GM18520 (cell line): ENCODE measurements at regions not wholly inside any gene's neighbourhood (a gene's known extent, or its start where the extent isn't known, plus 50 kb on each side); places are given as distances from the start of the nearest gene placed in this dataset.

Experiments
- ATAC-seq: cut with Tn5 transposase; IDR thresholded peaks from one replicate; pipeline ENCODE4 v1.9.1; 2021; ENCODE audit not compliant: unreplicated experiment

- ATAC-seq = no peak
Measured at GRCh38 chr11:130638624-130639023, 190.2 kb downstream of the ADAMTS15 start.

DNA sequence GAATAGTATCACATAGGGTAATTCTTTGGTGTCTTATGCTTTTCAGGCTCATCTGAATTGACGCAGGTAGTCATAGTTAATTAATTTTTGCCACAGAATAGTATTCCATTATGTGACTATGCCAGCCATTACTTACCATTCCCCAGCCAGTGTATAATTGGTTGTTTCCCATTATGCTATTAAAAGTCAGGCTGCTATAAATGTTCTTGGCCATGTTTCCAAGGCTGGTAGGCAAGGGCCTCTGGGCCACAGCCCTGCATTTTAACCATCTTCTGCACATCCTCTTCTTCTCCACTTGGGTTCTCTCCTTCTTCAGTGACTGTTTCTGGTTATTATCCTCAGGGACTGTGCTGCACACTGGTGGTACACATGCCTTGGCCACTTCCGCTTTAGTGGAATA is 190.9 kb downstream of the ADAMTS15 start:
- no peak for ATAC-seq

GRCh38 chr11:130640526-130640925 is 192.1 kb downstream of the ADAMTS15 start:
- ATAC-seq = no peak

DNA sequence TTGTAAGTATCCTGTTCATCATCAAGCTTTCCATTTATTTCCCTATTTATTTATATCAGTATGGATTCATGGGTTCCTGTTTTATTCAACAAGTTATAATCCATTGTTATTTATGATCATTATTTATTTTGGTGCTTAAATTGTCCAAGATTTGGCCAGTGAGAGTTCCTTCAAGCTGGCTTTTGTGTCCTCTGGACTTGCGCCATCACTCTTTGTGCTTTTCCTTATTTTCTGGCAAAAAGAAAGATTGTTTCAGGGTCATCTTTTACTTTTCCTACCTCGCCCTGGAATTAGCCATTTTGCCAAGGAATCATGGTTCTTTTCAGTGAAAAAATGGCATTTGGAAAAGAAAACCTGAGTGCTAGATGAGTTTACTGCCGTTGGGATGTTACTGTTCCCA is 193.4 kb downstream of the ADAMTS15 start:
- ATAC-seq = no peak

DNA sequence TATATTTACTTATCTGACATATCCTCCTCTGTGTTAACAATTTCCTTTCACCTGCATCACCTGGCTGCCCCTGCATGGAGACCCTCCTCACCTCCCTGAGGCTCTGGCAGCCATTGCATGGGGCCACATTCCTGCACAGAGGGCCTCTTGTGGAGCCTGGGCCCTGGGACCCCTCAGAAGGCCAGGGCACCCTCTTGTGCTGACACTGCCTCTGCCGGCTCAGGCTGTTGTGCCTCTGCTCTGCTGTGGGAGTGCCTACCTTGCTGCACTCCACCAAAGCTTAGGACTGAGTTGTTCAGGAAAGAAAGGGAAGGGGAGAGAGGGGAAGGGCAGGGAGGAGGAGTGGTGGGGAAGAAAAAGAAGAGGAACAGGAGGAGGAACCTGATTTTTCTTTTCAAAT is 194.5 kb downstream of the ADAMTS15 start:
- no peak for ATAC-seq

GRCh38 chr11:130644187-130644586 is 195.7 kb downstream of the ADAMTS15 start:
- no peak for ATAC-seq

- no peak for ATAC-seq
Measured at GRCh38 chr11:130645164-130645842, 196.9 kb downstream of the ADAMTS15 start.

- ATAC-seq = no peak
Measured at GRCh38 chr11:130645843-130646197, 197.4 kb downstream of the ADAMTS15 start.

DNA sequence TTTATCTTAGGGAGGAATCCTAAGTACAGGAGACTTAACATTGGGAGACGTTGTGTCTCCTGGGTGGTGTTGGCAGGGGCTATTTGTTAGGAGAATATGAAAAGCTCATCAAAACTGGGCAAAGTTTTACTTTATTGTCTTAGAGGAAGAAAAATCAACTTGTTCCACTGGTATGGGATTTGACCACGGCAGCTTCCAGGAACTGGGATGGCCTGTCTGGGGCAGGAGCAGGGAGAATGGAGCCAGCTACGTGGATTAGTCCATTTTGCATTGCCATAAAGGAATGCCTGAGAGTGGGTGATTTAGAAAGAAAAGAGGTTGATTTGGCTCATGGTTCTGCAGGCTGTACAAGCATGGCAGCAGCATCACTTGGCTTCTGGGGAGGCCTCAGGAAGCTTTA is 198.4 kb downstream of the ADAMTS15 start:
- ATAC-seq = no peak

DNA sequence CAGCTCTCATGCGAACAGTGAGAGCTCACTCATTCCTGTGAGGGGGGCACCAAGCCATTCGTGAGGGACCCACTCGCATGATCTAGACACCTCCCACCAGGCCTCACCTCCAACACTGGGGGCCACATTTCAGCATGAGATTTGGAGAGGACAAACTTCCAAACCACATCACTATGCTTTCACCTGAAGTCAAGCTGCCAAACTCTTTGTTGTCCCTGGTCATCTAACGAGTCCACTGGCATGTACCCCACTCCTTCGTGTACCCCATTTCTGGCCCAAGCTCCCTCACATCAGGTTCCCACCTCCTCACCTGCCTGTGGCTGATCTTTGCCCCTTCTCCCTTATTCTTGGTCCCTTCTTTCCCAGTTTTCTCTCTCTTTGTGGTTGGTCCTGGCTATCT is 198.9 kb downstream of the ADAMTS15 start:
- ATAC-seq = no peak

DNA sequence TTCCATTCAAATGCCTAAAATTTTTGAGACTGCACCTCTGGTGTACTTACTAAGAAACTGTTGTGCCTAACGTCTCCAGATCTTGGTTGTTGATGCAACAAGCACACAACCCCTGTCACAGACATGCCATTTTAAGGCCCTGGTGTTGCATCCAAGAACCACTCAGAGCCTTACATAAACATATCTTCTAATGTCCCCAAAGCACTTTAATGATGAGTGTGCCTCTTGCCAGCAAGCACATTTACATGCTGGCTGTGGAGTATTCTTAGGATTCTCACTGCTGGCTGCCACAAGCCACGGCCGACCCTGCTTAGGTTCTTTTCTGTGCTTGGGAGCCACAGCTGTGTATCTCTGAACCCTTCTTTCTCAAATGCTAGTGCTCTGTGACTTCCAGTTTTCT is 201.4 kb downstream of the ADAMTS15 start:
- ATAC-seq = no peak

DNA sequence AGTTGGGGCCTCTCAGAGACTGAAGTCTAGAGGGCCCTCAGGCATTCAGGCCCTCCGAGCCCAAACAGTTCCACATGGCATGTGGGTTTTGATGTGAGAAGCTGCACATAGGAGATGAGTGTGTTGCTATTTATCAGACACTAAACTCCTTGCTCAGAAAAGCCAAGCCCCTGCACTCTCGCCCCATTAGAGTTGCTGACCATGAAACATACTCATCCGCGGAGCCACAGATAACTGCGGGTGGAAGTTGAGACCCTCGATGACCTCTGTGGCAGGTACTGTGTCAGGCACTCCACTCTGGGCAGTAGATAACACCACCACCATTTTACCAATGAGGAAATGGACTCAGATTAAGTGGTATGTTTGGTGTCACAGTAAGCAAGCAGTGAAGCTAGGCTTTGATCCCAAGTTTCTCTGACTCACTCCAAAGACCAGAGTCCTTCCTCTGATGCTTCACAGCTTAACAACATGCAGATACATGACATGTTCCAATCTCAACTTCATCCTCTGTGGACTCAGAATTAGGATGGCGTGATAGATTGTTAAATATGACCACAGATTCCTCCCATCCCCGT is 202.1 kb downstream of the ADAMTS15 start:
- ATAC-seq = no peak

DNA sequence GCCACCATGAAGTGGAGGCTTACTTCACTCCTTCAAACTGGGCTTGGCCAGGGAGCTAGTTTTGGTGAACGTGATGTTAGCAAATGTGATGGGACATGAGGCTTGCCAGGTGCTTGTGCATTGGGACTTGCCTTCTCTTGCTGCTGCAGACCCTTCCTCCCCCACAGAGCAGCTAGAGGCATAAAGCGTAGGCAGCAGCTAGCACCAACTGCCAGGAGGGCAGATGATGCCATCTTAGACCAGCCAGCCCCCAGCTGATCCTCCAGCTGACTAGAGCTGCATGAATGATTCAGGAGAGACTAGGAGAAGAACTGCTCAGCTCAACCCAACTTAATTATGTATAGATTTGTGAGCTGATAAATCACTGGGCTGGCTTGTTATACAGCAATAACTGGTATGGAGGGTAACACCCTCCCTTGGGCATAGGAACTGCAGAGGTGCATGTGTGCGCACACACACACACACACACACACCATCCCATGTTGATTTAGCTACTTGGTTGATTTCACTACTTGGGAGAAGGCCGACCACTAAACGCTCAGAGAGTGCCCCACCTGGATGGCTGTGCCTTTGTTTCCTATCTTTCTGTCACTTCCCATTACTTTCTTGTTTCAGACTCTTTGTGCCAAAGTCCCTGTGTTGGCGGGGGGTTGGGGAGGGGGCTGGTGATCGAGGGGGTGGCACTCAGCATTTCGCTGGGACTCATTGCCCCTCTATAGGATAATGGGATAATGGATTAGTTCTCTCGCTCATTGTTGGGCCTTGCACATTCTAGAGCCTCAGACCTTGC is 202.8 kb downstream of the ADAMTS15 start:
- no peak for ATAC-seq

- no peak for ATAC-seq
Measured at GRCh38 chr11:130652671-130653335, 204.4 kb downstream of the ADAMTS15 start.

DNA sequence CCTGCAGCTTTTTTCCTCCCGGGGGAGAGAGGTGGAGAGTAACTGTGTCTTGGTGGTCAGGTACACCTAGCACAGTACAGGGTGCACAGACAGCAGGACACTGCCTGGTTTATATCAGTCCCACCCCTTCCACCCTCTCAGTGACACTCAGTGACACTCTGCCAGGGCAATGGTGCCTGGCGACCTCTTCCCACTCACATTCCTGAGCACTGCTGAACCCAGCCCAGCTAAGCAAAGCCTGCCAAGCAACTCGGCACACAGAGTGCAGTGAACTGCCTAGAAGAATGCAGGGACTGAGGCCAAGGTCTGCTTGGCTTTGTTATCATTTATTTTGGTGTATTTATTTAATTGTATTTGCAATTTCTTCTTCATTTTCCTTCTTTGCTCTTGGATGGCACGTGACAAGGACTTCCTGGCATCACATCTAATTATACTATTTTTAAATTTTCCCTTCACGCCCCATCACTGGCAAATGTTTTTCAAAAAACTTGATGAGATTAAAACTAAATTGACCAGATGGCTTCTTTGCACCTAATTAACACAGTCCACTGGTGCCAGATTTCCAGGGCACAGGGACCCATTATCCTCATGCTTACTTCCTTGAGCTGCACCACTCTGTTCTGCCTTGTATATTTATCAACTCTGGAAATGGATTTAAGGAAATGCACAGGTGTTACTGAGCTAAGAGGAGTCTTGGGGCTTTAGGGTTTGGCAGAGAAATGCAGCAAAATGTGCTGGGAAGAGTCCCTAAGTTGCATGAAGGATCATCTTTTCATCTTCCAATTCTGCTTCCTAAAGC is 205.6 kb downstream of the ADAMTS15 start:
- ATAC-seq = no peak

GRCh38 chr11:130655300-130655699 is 206.9 kb downstream of the ADAMTS15 start:
- no peak for ATAC-seq

DNA sequence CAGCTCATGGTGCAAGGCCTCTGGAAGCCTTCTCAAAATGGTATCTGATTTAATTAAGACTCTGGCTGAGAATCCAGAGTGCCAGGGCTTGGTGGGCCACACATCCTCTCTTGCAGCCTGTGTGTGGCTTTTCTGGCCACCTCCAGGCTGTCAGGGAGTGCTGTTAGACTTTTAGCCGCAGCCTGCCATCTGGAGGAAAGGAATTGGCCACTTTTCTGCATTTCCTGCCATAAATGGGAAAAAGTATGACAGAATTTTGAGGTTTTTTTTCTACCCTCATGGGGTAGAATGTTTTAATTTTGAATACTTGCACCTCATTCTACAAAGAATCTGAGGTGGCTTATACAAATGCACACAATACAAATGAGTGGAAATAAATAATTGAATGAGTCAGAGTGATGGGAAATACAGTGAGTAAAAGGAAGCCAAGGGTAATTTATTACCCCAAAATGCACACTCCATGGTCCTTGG is 218.4 kb downstream of the ADAMTS15 start:
- no peak for ATAC-seq

- ATAC-seq = no peak
Measured at GRCh38 chr11:130668751-130669150, 220.3 kb downstream of the ADAMTS15 start.

- no peak for ATAC-seq
Measured at GRCh38 chr11:130670200-130670599, 221.8 kb downstream of the ADAMTS15 start.

DNA sequence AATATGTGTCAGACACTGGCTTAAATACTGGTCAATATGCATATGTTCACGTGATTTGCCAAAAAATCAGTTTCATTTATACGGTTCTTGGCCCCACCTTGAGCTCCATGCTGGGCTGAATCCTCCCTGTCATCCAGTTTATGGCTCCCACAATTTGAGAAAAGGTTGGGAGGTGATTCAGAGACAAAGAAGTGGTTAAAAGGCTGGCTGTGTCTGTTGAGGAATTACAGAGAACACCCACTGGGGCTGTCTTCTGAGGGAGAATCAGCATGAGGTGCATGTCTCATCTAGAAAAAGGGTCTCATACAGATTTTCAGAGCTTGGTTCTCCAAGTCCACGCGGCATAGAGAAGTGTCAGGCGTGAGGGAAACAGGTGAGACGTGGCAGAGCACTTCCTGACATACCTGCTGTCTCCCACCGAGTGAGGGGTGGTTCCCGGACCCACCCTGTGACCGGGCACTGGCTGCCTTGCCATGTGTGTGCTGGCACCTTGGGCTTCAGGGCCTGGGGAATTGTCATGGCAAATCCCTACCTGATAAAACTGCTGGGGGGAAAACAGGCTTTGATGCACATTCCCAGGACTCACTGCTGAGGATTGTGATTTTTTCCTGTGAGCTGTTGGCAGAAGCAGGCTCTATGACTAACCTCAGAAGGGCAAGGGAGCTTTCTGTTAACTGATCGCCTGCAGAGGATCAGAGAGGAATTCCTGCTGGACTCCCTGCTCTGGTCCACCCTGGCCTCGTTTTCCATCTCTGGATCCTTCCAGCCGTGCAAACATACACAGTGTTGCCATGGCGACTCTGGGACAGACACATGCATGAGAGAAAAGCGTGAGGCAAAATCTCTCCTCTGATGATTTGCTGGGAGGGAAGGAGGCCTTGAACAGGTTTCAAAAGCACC is 223.6 kb downstream of the ADAMTS15 start:
- no peak for ATAC-seq
